ENCODE measurements at regions not wholly inside any gene's neighbourhood (a gene's known extent, or its start where the extent isn't known, plus 50 kb on each side); places are given as distances from the start of the nearest gene placed in this dataset.

DNA sequence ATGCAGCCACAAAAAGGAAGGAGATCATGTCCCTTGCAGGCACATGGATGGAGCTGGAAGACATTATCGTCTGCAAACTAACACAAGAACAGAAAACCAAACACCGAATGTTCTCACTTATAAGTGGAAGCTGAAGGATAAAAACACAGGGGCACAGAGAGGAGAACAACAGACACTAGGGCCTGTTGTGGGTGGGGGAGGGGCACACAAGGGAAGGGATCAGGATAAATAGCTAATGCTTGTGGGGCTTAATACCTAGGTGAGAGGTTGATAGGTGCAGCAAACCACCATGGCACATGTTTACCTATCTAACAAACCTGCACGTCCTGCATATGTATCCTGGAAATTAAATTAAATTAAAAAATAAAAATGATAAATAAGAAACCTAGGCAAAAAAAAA lies 969.9 kb downstream of the TTLL7 start (continued):
- TF ChIP-seq, protein P1, sequence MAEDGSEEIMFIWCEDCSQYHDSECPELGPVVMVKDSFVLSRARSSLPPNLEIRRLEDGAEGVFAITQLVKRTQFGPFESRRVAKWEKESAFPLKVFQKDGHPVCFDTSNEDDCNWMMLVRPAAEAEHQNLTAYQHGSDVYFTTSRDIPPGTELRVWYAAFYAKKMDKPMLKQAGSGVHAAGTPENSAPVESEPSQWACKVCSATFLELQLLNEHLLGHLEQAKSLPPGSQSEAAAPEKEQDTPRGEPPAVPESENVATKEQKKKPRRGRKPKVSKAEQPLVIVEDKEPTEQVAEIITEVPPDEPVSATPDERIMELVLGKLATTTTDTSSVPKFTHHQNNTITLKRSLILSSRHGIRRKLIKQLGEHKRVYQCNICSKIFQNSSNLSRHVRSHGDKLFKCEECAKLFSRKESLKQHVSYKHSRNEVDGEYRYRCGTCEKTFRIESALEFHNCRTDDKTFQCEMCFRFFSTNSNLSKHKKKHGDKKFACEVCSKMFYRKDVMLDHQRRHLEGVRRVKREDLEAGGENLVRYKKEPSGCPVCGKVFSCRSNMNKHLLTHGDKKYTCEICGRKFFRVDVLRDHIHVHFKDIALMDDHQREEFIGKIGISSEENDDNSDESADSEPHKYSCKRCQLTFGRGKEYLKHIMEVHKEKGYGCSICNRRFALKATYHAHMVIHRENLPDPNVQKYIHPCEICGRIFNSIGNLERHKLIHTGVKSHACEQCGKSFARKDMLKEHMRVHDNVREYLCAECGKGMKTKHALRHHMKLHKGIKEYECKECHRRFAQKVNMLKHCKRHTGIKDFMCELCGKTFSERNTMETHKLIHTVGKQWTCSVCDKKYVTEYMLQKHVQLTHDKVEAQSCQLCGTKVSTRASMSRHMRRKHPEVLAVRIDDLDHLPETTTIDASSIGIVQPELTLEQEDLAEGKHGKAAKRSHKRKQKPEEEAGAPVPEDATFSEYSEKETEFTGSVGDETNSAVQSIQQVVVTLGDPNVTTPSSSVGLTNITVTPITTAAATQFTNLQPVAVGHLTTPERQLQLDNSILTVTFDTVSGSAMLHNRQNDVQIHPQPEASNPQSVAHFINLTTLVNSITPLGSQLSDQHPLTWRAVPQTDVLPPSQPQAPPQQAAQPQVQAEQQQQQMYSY (CRISPR knock-in tag; IDR thresholded peaks at IDR 0.05): no peak
- no peak for TF ChIP-seq ZBED1 (IDR thresholded peaks at IDR 0.05; ENCODE audit: borderline replicate concordance)
- no peak for TF ChIP-seq SREBF1 (IDR thresholded peaks at IDR 0.05; ENCODE audit: low read length)
- no peak for TF ChIP-seq RBBP5 (conservative IDR thresholded peaks at IDR 0.05)
- TF ChIP-seq BCL3 (IDR thresholded peaks at IDR 0.05; ENCODE audit: borderline replicate concordance, insufficient read depth, low read depth, low read length, poor library complexity, severe bottlenecking): no peak
- TF ChIP-seq IKZF2 (IDR thresholded peaks at IDR 0.05): no peak
- TF ChIP-seq ZSCAN29 (IDR thresholded peaks at IDR 0.05): no peak
- TF ChIP-seq, protein P2, sequence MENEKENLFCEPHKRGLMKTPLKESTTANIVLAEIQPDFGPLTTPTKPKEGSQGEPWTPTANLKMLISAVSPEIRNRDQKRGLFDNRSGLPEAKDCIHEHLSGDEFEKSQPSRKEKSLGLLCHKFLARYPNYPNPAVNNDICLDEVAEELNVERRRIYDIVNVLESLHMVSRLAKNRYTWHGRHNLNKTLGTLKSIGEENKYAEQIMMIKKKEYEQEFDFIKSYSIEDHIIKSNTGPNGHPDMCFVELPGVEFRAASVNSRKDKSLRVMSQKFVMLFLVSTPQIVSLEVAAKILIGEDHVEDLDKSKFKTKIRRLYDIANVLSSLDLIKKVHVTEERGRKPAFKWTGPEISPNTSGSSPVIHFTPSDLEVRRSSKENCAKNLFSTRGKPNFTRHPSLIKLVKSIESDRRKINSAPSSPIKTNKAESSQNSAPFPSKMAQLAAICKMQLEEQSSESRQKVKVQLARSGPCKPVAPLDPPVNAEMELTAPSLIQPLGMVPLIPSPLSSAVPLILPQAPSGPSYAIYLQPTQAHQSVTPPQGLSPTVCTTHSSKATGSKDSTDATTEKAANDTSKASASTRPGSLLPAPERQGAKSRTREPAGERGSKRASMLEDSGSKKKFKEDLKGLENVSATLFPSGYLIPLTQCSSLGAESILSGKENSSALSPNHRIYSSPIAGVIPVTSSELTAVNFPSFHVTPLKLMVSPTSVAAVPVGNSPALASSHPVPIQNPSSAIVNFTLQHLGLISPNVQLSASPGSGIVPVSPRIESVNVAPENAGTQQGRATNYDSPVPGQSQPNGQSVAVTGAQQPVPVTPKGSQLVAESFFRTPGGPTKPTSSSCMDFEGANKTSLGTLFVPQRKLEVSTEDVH (IDR thresholded peaks at IDR 0.05; ENCODE audit: low read depth, partially characterized antibody): no peak
- TF ChIP-seq KLF5 (IDR thresholded peaks at IDR 0.05; ENCODE audit: partially characterized antibody): no peak
- TF ChIP-seq, protein P3, sequence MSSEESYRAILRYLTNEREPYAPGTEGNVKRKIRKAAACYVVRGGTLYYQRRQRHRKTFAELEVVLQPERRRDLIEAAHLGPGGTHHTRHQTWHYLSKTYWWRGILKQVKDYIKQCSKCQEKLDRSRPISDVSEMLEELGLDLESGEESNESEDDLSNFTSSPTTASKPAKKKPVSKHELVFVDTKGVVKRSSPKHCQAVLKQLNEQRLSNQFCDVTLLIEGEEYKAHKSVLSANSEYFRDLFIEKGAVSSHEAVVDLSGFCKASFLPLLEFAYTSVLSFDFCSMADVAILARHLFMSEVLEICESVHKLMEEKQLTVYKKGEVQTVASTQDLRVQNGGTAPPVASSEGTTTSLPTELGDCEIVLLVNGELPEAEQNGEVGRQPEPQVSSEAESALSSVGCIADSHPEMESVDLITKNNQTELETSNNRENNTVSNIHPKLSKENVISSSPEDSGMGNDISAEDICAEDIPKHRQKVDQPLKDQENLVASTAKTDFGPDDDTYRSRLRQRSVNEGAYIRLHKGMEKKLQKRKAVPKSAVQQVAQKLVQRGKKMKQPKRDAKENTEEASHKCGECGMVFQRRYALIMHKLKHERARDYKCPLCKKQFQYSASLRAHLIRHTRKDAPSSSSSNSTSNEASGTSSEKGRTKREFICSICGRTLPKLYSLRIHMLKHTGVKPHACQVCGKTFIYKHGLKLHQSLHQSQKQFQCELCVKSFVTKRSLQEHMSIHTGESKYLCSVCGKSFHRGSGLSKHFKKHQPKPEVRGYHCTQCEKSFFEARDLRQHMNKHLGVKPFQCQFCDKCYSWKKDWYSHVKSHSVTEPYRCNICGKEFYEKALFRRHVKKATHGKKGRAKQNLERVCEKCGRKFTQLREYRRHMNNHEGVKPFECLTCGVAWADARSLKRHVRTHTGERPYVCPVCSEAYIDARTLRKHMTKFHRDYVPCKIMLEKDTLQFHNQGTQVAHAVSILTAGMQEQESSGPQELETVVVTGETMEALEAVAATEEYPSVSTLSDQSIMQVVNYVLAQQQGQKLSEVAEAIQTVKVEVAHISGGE (CRISPR knock-in tag; IDR thresholded peaks at IDR 0.05): no peak
